Erythroblast (primary cell): ENCODE measurements at regions not wholly inside any gene's neighbourhood (a gene's known extent, or its start where the extent isn't known, plus 50 kb on each side); places are given as distances from the start of the nearest gene placed in this dataset.

Experiments used
- GATA1 ChIP-seq: IDR thresholded peaks from 2 replicates; pipeline ENCODE4 v1.6.1; 2011; ENCODE audit warnings: low read depth, mild to moderate bottlenecking, control low read depth, low read length, moderate library complexity
- POLR2A ChIP-seq: IDR thresholded peaks from 2 replicates; pipeline ENCODE4 v1.6.1; 2011; ENCODE audit warnings: mild to moderate bottlenecking, low read length

DNA sequence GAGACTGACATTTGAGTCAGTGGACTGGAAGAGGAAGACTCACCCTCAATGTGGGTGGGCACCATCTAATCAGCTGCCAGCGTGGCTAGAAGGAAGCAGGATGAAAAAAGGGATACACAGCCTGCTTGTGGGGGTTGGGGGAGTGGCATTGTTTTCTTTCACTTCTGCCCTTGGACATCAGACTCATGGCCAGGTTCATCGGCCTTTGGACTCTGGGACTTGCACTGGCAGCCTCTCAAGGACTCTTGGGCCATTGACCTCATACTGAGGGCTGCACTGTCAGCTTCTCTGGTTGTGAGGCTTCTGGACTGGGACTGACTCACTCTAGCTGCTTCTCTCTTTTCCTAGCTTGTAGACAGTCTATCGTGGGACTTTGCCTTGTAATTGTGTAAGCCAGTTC is 374.9 kb downstream of the TLE1 start:
- TF ChIP-seq POLR2A (no peak), GATA1 (no peak)
